NCI-H82 treated with DMSO at 0.1 percent for 48 hours (cell line): ENCODE measurements at regions not wholly inside any gene's neighbourhood (a gene's known extent, or its start where the extent isn't known, plus 50 kb on each side); places are given as distances from the start of the nearest gene placed in this dataset.

Experiments used
- DNase-seq: peaks from one replicate; lab custom pipeline; 2025; ENCODE audit not compliant: unreplicated experiment; lab: John Stamatoyannopoulos, UW

- no peak for DNase-seq
These were observed 97.2 kb upstream of the TJP1 start for GRCh38 chr15:29919380-29919881.

DNA sequence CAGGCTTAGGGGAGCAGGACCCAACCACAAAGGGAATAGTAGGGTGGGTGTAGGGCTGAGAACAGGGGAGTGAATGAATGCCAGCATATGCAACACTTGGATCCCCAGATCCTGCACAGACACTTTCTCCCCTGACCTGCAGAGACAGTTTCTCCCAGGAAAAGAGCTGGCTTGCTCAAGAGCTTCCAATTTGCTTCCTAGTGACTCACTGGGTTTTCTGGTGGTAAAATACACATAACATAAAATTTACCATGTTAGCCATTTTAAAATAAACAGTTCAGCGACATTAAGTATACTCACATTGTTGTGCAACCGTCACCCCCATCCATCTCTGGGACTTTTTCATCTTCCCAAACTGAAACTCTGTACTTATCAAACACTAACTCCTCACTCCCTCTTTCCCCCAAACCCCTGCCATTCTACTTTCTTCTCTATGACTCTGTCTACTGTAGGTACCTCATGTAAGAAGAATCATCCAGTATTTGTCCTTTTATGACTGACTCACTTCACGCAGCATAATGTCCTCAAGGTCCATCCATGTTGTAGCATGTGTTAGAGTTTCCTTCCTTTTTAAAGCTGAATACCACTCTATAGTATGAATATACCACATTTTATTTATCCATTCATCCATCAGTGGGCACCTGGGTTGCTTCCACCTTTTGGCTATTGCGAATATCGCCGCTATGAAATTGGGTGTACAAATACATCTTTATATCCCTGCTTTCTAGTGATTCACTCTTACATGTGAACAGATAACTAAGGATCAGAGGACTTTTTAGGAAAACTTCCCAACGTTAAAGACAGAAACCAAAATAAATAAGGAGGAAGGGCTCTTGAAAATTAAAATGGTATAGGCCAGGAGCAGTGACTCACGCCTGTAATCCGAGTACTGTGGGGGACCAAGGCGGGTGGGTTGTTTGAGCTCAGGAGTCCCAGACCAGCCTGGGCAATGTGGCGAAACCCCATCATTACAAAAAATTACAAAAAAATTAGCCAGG, 95.6 kb upstream of the TJP1 start:
- no peak for DNase-seq

GRCh38 chr15:29914511-29914926, 92.3 kb upstream of the TJP1 start:
- DNase-seq: peak; percentile 21

GRCh38 chr15:29913528-29914135, 91.4 kb upstream of the TJP1 start:
- no peak for DNase-seq

GRCh38 chr15:29911705-29912104, 89.4 kb upstream of the TJP1 start:
- DNase-seq: no peak

DNA sequence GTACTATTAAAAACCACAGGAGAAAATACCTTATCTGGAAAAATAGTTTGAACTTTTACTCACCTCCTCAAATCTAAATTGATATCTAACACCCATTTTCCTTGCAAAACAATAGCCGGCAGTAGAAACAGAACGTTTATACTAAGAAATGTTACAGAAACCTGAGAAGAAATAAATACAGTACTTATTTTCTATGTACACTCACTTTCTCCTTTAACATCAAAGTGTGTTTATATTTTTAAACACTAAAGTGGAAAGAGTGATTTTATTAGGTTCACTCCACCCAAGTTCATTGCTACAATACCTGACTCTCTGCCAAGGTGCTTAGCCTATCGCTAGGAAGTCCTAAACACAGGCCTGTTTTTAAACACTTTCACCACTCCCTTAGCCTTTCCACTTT, 87.8 kb upstream of the TJP1 start:
- no peak for DNase-seq

DNA sequence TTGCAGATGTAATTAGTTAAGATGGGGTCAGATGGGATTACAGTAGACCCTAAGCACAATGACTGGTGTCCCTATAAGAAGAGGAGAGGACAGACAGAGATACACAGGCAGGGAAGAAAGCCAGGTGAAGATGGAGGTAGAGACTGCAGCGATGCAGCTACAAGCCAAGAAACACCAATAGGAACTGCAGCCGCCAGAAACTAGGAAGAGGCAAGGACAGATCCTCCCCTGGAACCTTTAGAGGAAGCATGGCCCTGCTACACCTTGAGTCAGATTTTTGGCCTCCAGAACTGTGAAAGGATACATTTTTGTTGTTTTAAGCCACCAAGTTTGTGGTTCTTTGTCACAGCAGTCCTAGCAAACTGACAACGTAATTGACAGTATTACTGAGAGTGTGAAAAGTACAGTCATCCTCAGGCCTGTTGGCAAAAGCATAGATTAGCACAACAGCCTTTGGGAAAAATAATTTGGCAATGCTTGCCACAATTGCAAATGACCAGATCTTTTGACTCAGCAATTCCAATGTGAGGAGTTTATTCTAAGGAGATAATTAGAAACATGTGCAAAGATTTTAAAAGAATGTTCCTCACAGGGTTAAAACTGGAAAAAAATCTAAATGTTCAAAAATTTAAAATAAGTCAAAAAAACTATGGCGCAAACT, 82.6 kb upstream of the TJP1 start:
- DNase-seq: no peak

DNA sequence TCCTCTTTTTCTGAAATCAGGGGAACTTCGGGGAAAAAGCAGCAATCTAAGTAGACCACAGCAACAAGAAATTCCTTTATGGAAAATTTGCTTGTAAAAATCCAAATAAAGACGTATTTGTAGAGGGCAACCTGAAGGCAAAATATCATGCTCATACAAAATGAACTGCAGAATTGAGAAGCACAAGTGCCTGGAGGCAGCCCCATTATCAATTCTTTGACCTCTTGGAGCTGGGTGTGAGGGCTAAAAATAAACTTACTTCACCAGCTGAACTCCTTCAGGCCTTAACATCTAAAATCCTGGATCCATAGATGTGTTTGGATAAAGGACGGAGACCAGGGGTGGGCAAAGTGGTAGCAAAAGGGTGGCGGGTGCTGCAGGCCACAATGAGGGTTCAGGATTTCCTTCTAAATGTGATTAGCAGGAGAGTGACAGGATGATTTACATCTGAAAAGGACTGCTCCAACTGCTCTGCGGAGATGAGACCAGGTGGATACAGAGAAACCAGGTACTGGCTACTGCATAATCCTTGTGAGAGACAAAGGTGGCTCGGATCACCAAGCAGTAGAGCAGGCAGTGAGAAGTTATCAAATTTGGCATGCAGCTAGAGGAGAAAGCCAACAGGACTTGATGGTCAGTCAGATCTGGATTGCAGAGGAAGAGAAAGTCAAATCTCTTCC, 81.7 kb upstream of the TJP1 start:
- DNase-seq: no peak

GRCh38 chr15:29903028-29903427, 80.8 kb upstream of the TJP1 start:
- DNase-seq: no peak

GRCh38 chr15:29900237-29901189, 78.2 kb upstream of the TJP1 start:
- no peak for DNase-seq

DNA sequence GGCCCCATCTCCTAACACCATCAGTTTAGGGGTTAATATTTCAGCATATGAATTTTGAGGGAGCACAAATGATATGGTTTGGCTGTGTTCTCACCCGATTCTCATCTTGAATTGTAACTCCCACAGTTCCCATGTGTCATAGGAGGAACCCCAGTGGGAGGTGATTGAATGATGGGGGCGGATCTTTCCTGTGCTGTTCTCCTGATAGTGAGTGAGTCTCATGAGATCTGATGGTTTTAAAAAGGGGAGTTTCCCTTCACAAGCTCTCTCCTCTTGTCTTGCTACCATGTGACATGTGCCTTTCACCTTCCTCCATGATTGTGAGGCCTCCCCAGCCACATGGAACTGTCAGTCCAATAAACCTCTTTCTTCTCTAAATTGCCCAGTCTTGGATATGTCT, 73.8 kb upstream of the TJP1 start:
- no peak for DNase-seq

- no peak for DNase-seq
These were observed 68.8 kb upstream of the TJP1 start for GRCh38 chr15:29891096-29891457.

DNA sequence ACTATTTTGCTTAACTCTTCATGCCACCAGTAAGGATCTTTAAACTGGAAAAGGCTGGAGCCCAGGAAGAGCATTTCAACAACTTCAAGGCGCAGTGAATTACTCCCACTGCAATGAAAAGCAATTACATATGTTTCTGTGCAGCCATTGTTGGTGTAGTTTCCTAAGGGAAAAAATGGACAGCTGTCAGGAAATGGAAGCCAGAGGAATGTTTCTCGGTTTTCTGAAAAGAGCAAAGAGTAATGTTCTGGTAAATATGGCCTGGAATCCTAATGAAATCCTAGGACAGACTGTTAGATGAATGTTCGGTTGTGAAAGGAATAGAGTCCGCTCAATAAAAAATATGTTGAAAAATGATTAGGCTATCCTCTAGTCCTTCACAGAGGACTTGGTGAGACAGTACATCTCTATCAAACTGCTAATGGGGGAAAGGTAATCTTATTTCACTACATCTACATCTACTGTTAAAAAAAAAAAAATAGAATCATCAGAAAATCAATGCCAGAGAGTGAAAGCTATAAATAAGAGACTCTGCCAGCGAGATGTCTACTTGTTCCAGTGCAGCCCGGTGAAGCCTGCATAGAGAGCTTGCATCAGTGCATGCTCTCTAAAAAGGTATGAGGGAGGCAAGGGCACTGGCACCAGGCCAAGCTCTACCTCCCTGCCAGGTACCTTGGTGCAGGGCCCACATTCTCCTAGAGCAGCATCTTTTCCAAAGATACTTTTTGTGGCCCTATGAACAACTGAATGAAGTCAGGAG, 68.2 kb upstream of the TJP1 start:
- DNase-seq: no peak

DNA sequence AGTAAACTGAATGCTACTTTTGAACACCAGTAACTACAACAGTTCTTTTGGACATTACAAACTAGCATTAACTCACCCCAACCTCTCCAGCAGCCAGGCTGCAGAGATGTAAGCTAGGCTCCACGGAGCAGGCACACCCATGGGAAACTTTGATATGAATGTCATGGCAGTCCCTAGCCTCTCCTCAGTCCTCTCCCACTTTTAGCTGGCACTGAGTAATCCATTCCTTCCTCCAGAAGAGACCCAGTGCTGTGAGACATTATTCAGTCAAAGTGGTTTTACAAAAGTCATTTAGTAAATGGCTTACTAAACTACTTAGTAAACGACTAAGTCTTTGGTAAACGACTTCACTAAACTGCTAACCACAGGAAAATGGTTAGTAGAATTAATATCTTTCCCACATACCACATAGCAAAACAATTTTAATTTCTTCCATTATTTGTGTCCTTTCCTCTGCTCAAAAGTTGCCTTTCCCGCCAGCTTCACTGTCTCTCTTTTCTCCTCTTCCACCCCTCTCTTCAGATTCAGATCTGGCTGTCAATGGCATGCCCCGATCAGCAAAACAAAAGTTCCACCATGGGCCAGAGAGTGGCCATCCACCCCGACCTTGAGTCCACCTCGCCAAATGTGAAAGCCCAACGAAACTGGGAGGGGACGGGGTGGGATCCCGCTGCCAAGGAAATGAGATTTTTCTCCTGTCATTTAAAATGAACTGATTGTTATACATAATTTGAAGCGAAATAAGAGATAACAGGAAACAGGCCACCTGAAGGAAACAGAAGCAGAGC, 67.5 kb upstream of the TJP1 start:
- DNase-seq: no peak

DNA sequence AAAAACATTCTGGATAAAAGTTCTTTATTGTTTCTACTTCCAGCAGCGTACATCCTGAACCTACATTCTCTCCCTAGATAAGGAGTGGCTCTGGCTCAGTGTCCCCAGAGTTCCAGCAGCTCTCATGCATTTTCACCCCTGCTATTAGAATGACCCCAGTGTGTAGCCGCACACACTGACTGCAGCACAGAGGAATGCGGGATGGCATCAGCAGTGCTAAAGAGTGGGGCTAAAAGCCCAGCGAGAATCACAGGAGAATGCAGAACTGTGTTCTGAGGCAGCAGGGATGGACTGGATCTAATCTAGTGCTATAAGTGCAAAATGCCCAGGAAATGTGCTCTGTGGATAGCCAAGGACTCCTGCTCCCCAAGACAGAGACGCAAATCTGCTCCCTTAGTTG, 66.4 kb upstream of the TJP1 start:
- DNase-seq: no peak

GRCh38 chr15:29887721-29888120, 65.5 kb upstream of the TJP1 start:
- DNase-seq: no peak

DNA sequence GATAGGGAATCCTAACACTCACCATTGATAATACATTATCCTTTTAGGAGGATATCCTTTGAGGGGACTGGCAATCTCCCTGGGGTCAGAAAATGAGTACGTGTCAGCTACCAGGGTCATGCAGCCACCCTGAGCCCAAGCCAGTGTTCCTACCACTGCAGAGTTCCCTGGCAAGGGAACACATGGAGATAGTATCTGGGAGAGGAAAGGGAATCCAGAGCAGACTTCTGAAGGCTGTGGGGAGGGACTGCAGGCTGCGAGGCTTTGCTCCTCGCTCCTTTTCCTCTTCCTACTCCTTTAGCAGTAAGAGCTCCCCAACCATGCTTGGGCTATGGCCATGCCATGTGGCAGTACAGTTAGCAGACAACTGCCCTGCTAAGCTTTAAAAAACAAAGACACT, 62.9 kb upstream of the TJP1 start:
- DNase-seq: no peak

GRCh38 chr15:29883126-29883525, 60.9 kb upstream of the TJP1 start:
- no peak for DNase-seq

GRCh38 chr15:29880886-29881285, 58.6 kb upstream of the TJP1 start:
- DNase-seq: no peak
